IMR-90 (cell line): ENCODE measurements at regions not wholly inside any gene's neighbourhood (a gene's known extent, or its start where the extent isn't known, plus 50 kb on each side); places are given as distances from the start of the nearest gene placed in this dataset.

Experiments
- ATAC-seq: fragments of 200-7000 bp; cut with Tn5 transposase; 2 replicates; pipeline ENCODE4 v1.9.1; 2020; ENCODE audit warnings: low read depth, mild to moderate bottlenecking, moderate library complexity
- BruUV-seq: library from RNA; stranded (reverse); fragments of 400-500 nt; replicated peaks from 2 replicates; lab custom pipeline; 2021; lab: Mats Ljungman, UMichigan
- CTCF ChIA-PET: fragments of 300-600 bp; formaldehyde crosslinking; extraction: SDS; loops from one replicate; lab custom pipeline; 2021; ENCODE audit warnings: antibody characterized with exemption; lab: Yijun Ruan, JAX
- POLR2A ChIA-PET: fragments of 300-600 bp; sonication (Branson Sonifier 250); formaldehyde crosslinking; loops from one replicate; lab custom pipeline; 2022; ENCODE audit warnings: antibody characterized with exemption; ENCODE audit not compliant: unreplicated experiment; lab: Charles Lee
- DNase-seq: peaks from one replicate; pipeline ENCODE4 v3.0.0; 2013
- H2AFZ ChIP-seq: replicated peaks from 2 replicates; pipeline ENCODE3; 2013; ENCODE audit warnings: low read length, mild to moderate bottlenecking; ENCODE audit not compliant: poor library complexity
- H2AK5ac ChIP-seq: 2 replicates; pipeline ENCODE4 v1.6.1; 2013; ENCODE audit warnings: low read depth, low read length, inconsistent platforms
- H2AK9ac ChIP-seq: replicated peaks from 2 replicates; pipeline ENCODE3; 2013; ENCODE audit warnings: mild to moderate bottlenecking, low read depth, low read length, moderate library complexity; ENCODE audit not compliant: poor library complexity
- H2BK120ac ChIP-seq: 2 replicates; pipeline ENCODE4 v1.6.1; 2013; ENCODE audit warnings: low read depth, low read length, inconsistent platforms
- H2BK15ac ChIP-seq: 3 replicates; pipeline ENCODE4 v1.6.1; 2013; ENCODE audit warnings: low read depth, low read length, inconsistent platforms
- H2BK20ac ChIP-seq: 2 replicates; pipeline ENCODE4 v1.6.1; 2013; ENCODE audit warnings: low read depth, mild to moderate bottlenecking, inconsistent platforms, low read length, moderate library complexity
- H2BK5ac ChIP-seq: 2 replicates; pipeline ENCODE4 v1.6.1; 2013; ENCODE audit warnings: mild to moderate bottlenecking, low read depth, low read length, inconsistent platforms; ENCODE audit not compliant: poor library complexity, severe bottlenecking
- H3K14ac ChIP-seq: replicated peaks from 2 replicates; pipeline ENCODE4 v1.6.1; 2013; ENCODE audit warnings: low read depth, low read length, inconsistent platforms
- H3K18ac ChIP-seq: 2 replicates; pipeline ENCODE4 v1.6.1; 2013; ENCODE audit warnings: low read depth, low read length, control low read depth
- H3K23ac ChIP-seq: 2 replicates; pipeline ENCODE4 v1.6.1; 2013; ENCODE audit warnings: low read depth, low read length, inconsistent platforms
- H3K27ac ChIP-seq: 2 replicates; pipeline ENCODE4 v1.5.1; 2013; ENCODE audit warnings: mild to moderate bottlenecking, control low read depth, low read length; ENCODE audit not compliant: insufficient read depth
- H3K27me3 ChIP-seq: 2 replicates; pipeline ENCODE4 v1.6.1; 2013; ENCODE audit warnings: low read length; ENCODE audit not compliant: control insufficient read depth, insufficient read depth
- H3K36me3 ChIP-seq: 2 replicates; pipeline ENCODE4 v1.6.1; 2013; ENCODE audit warnings: low read length, mixed read lengths; ENCODE audit not compliant: control insufficient read depth, insufficient read depth
- H3K4ac ChIP-seq: 2 replicates; pipeline ENCODE4 v1.6.1; 2013; ENCODE audit warnings: low read depth, low read length, inconsistent platforms
- H3K4me1 ChIP-seq: 2 replicates; pipeline ENCODE4 v1.6.1; 2013; ENCODE audit warnings: low read length, mixed read lengths; ENCODE audit not compliant: control insufficient read depth, insufficient read depth
- H3K4me2 ChIP-seq: 2 replicates; pipeline ENCODE4 v1.6.1; 2013; ENCODE audit warnings: low read depth, mild to moderate bottlenecking, control low read depth, low read length, moderate library complexity
- H3K4me3 ChIP-seq: 2 replicates; pipeline ENCODE4 v1.5.1; 2013; ENCODE audit warnings: low read depth, mild to moderate bottlenecking, control low read depth, low read length, moderate library complexity; ENCODE audit not compliant: insufficient read depth
- H3K56ac ChIP-seq: 2 replicates; pipeline ENCODE4 v1.6.1; 2013; ENCODE audit warnings: low read length, inconsistent platforms; ENCODE audit not compliant: insufficient read depth; ENCODE audit errors: extremely low read depth
- H3K79me1 ChIP-seq, 2 experiments: 2 replicates each; pipeline ENCODE4 v1.6.1; 2013; ENCODE audit warnings: low read length in 2 of 2, inconsistent platforms in 1 of 2, low read depth in 1 of 2
- H3K9ac ChIP-seq: 2 replicates; pipeline ENCODE4 v1.6.1; 2013; ENCODE audit warnings: low read depth, low read length, control low read depth
- H3K9me1 ChIP-seq: 2 replicates; pipeline ENCODE4 v1.6.1; 2013; ENCODE audit warnings: low read length, inconsistent platforms; ENCODE audit not compliant: insufficient read depth
- H3K9me3 ChIP-seq: 2 replicates; pipeline ENCODE4 v1.6.1; 2013; ENCODE audit warnings: low read length; ENCODE audit not compliant: control insufficient read depth, insufficient read depth
- H4K20me1 ChIP-seq: 2 replicates; pipeline ENCODE4 v1.6.1; 2013; ENCODE audit warnings: low read length, inconsistent platforms; ENCODE audit not compliant: insufficient read depth
- H4K5ac ChIP-seq: 2 replicates; pipeline ENCODE4 v1.6.1; 2013; ENCODE audit warnings: mild to moderate bottlenecking, low read depth, low read length, control low read depth
- H4K8ac ChIP-seq, 2 experiments: 2 replicates each; pipeline ENCODE4 v1.6.1; 2013; ENCODE audit warnings: low read depth in 2 of 2, low read length in 2 of 2, control low read depth in 1 of 2, inconsistent platforms in 1 of 2
- H4K91ac ChIP-seq: 2 replicates; pipeline ENCODE4 v1.6.1; 2013; ENCODE audit warnings: low read depth, low read length, inconsistent platforms; ENCODE audit not compliant: insufficient read depth
- BHLHE40 ChIP-seq: fragments of 150-350 bp; IDR thresholded peaks from 2 replicates; pipeline ENCODE4 v1.6.1; 2016; ENCODE audit warnings: mild to moderate bottlenecking, low read depth, low read length
- CEBPB ChIP-seq: IDR thresholded peaks from 2 replicates; pipeline ENCODE4 v1.6.1; 2012; ENCODE audit warnings: low read depth, low read length, improper control_type of control experiment
- CHD1 ChIP-seq: IDR thresholded peaks from 2 replicates; pipeline ENCODE4 v1.6.1; 2012; ENCODE audit warnings: low read depth, low read length, improper control_type of control experiment
- CTCF ChIP-seq: conservative IDR thresholded peaks from 2 replicates; pipeline ENCODE4 v1.5.1; 2012; ENCODE audit warnings: mild to moderate bottlenecking, low read depth, low read length, improper control_type of control experiment
- ELK1 ChIP-seq: fragments of 150-350 bp; IDR thresholded peaks from 2 replicates; pipeline ENCODE4 v1.6.1; 2016; ENCODE audit warnings: low read depth, mild to moderate bottlenecking, low read length, moderate library complexity, borderline replicate concordance
- FOS ChIP-seq: fragments of 150-350 bp; IDR thresholded peaks from 2 replicates; pipeline ENCODE4 v1.6.1; 2016; ENCODE audit warnings: low read depth, low read length
- MAFK ChIP-seq: IDR thresholded peaks from 2 replicates; pipeline ENCODE4 v1.6.1; 2012; ENCODE audit warnings: low read depth, low read length, improper control_type of control experiment
- MAZ ChIP-seq: IDR thresholded peaks from 2 replicates; pipeline ENCODE4 v1.6.1; 2012; ENCODE audit warnings: low read depth, mild to moderate bottlenecking, low read length, improper control_type of control experiment, moderate library complexity, borderline replicate concordance
- MXI1 ChIP-seq: IDR thresholded peaks from 2 replicates; pipeline ENCODE4 v1.6.1; 2012; ENCODE audit warnings: low read depth, mild to moderate bottlenecking, low read length, moderate library complexity, borderline replicate concordance
- NFE2L2 ChIP-seq: fragments of 150-350 bp; IDR thresholded peaks from 2 replicates; pipeline ENCODE4 v1.6.1; 2016; ENCODE audit warnings: low read depth, mild to moderate bottlenecking, low read length
- POLR2A ChIP-seq: IDR thresholded peaks from 2 replicates; pipeline ENCODE4 v1.6.1; 2012; ENCODE audit warnings: mild to moderate bottlenecking, low read depth, low read length
- RAD21 ChIP-seq: IDR thresholded peaks from 2 replicates; pipeline ENCODE4 v1.6.1; 2012; ENCODE audit warnings: low read length, improper control_type of control experiment
- RCOR1 ChIP-seq: IDR thresholded peaks from 2 replicates; pipeline ENCODE4 v1.6.1; 2012; ENCODE audit warnings: mild to moderate bottlenecking, low read length, improper control_type of control experiment; ENCODE audit not compliant: insufficient replicate concordance
- RFX5 ChIP-seq: IDR thresholded peaks from 2 replicates; pipeline ENCODE4 v1.8.0; 2012; ENCODE audit warnings: low read depth, mild to moderate bottlenecking, low read length, moderate library complexity
- SMC3 ChIP-seq: fragments of 150-350 bp; IDR thresholded peaks from 2 replicates; pipeline ENCODE4 v1.6.1; 2016; ENCODE audit warnings: low read depth, mild to moderate bottlenecking, antibody characterized with exemption, low read length, moderate library complexity
- WGBS, 2 experiments: methylation state at CpG; one replicate each; pipeline versions ENCODE4 v1.1.5 to v1.1.7; 2013; ENCODE audit warnings: missing lambda C conversion rate in 2 of 2; ENCODE audit not compliant: insufficient read length in 1 of 2; ENCODE audit errors: extremely low coverage in 2 of 2; 5-methylcytosine and 5-hydroxymethylcytosine counted together
- dilution Hi-C: fragments of 300-500 bp; cut with HindIII; formaldehyde crosslinking; loops from one replicate; pipeline ENCODE4 v1.14.3; 2018; ENCODE audit warnings: low sequenced_read_pairs; ENCODE audit not compliant: unreplicated experiment
- in situ Hi-C: fragments of 300-500 bp; cut with MboI; formaldehyde crosslinking; loops from 3 replicates; pipeline ENCODE4 v1.14.3; 2019; ENCODE audit warnings: low sequenced_read_pairs, inconsistent platforms, mixed read lengths
- intact Hi-C: fragments of 100-400 bp; cut with micrococcal nuclease; formaldehyde crosslinking; loops from 2 replicates; pipeline ENCODE4 v1.10.0; 2022

GRCh38 chr1:22363403-22364325, 88.0 kb upstream of the ZBTB40 start:
- intact Hi-C loops = no loop called here
- Histone ChIP-seq H3K14ac (no peak overlapping the region), H2BK15ac (no peak overlapping the region), H4K8ac (no peak overlapping the region), H4K5ac (no peak overlapping the region), H3K4me1 (no peaks in the 10 kb centered on the region), H3K9me1 (0 out of 2 replicates have a peak, but pooled peaks cover 2% of the 10 kb centered on the region), H3K56ac (no peak overlapping the region), H3K9me3 (no peaks in the 10 kb centered on the region; the same call in 1 of the 2 replicates), H3K27me3 (peaks cover 68% of the 10 kb centered on the region), H2AK5ac (no peak overlapping the region), H3K79me1 (no peaks in the 10 kb centered on the region), H4K20me1 (no peaks in the 10 kb centered on the region), H3K4me3 (no peak overlapping the region), H2BK5ac (no peak overlapping the region), H3K4ac (no peak overlapping the region), H2AFZ (no peak overlapping the region), H3K4me2 (no peak overlapping the region), H3K18ac (no peak overlapping the region), H3K23ac (no peak overlapping the region), H3K36me3 (no peaks in the 10 kb centered on the region), H4K91ac (no peak overlapping the region), H2BK20ac (no peak overlapping the region), H2BK120ac (no peak overlapping the region), H3K27ac (no peak overlapping the region), H3K9ac (no peak overlapping the region), H2AK9ac (no peak overlapping the region)
- ChIA-PET CTCF (no interaction called here), POLR2A (no interaction called here)
- BruUV-seq = no TSS peak
- DNase-seq = no peak
- WGBS, 2 experiments = 40% methylated on average over 4 of the region's 13 CpGs; no CpG with 5 or more reads in 1 of the 2 experiments
- ATAC-seq = no peak
- dilution Hi-C loops = no loop called here
- in situ Hi-C loops = no loop called here
- TF ChIP-seq RCOR1 (no peak), BHLHE40 (no peak), POLR2A (no peak), ELK1 (no peak), SMC3 (no peak), MXI1 (no peak), CHD1 (no peak), CEBPB (no peak), CTCF (no peak), NFE2L2 (no peak), MAZ (no peak), RFX5 (no peak), RAD21 (no peak), MAFK (no peak), FOS (no peak)
